ENCODE measurements at regions not wholly inside any gene's neighbourhood (a gene's known extent, or its start where the extent isn't known, plus 50 kb on each side); places are given as distances from the start of the nearest gene placed in this dataset.

DNA sequence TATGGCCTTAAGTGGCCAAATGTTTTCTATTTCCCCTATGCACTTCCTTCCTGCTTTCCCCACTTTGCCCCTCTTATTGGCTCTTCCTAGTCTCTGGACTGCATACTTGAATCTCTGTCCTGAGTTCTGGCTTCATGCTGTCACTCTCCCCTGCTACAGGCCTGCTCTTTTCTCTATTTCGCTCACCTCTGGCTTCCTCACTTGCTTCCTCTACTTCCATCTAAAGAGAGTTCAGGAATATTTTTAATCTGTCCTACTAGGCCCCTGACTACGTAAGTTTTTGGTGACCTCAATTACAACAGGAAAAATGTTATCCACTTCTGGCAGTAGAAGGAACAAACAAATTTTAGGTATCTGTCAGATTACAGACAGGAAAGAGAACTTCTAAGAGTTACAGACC is 65.7 kb upstream of the WDR17 start:
- H3K79me2 ChIP-seq (ENCODE audit: insufficient read depth, low read length), result no peaks in the 10 kb centered on the region

DNA sequence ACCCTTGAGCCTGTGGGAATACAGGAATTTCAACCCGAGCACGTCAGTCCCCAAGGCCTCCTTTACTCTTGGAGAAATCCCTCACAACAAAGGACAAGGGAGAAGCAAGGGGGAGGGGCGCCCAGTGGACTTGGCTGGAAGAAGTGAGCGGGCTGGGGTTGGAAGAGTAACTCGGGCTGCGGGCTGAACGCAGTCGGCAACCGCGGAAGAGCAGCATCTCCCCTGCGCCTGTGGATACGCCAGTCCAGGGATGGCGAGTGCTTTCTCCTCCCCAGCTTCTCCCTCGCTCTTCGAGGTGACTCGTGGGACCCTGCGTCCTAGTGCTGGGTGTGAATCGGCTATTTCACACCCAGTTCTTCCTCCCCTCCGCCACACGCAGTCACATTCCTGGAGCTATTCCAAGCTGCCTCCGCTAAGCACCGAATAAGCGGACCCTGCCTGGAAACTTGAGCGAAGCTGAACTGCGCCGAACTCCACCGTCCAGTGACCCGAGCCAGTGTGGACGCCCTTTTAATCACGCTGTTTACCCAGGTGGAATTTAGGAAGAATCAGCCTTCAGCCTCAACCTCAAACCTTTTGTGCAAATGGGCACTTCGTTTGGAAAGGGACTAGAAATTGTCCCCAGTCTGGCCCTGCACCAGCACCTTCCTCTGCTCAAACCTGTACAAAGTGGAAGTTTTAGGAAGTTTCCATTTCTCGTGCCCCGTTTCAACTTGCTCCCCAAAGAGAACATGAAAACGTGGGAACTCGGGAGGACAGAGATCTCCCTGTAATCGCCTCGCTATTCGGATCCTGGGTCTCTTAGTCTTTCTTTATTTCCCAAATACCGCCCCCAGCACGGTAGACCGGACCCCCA is 64.3 kb upstream of the WDR17 start:
- Histone ChIP-seq H3K4me1 (ENCODE audit: insufficient read depth, low read length) (no peaks in the 10 kb centered on the region), H2AFZ (ENCODE audit: low read depth, low read length) (no peak overlapping the region), H3K9ac (ENCODE audit: low read depth, low read length) (no peak overlapping the region), H3K4me3 (ENCODE audit: low read depth in 1 of 2, low read length in 2 of 2) (no peak overlapping the region), H3K27me3 (ENCODE audit: insufficient read depth, low read length, poor library complexity) (no peaks in the 10 kb centered on the region), H3K27ac (ENCODE audit: low read length) (no peak overlapping the region), H3K4me2 (ENCODE audit: insufficient read depth, low read length) (no peak overlapping the region), H3K36me3 (ENCODE audit: insufficient read depth, low read length) (no peaks in the 10 kb centered on the region), H4K20me1 (ENCODE audit: insufficient read depth, low read length) (no peaks in the 10 kb centered on the region), H3K9me3 (ENCODE audit: insufficient read depth, low read length, severe bottlenecking) (no peaks in the 10 kb centered on the region), H3K79me2 (ENCODE audit: insufficient read depth, low read length) (no peaks in the 10 kb centered on the region)
- TF ChIP-seq, protein P1, sequence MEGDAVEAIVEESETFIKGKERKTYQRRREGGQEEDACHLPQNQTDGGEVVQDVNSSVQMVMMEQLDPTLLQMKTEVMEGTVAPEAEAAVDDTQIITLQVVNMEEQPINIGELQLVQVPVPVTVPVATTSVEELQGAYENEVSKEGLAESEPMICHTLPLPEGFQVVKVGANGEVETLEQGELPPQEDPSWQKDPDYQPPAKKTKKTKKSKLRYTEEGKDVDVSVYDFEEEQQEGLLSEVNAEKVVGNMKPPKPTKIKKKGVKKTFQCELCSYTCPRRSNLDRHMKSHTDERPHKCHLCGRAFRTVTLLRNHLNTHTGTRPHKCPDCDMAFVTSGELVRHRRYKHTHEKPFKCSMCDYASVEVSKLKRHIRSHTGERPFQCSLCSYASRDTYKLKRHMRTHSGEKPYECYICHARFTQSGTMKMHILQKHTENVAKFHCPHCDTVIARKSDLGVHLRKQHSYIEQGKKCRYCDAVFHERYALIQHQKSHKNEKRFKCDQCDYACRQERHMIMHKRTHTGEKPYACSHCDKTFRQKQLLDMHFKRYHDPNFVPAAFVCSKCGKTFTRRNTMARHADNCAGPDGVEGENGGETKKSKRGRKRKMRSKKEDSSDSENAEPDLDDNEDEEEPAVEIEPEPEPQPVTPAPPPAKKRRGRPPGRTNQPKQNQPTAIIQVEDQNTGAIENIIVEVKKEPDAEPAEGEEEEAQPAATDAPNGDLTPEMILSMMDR (IDR thresholded peaks at IDR 0.05; ENCODE audit: borderline replicate concordance, extremely low read depth, low read length, poor library complexity, severe bottlenecking), result no peak
- no peak for TF ChIP-seq EZH2 (IDR thresholded peaks at IDR 0.05; ENCODE audit: borderline replicate concordance, low read depth, low read length, severe bottlenecking)
- DNase-seq, result no peak
- no peak for ATAC-seq (ENCODE audit: insufficient read depth, low read depth)

More for the DNA sequence above, 65.7 kb upstream of the WDR17 start:
- no peaks in the 10 kb centered on the region for H3K36me3 ChIP-seq (ENCODE audit: insufficient read depth, low read length)
- no peak overlapping the region for H3K27ac ChIP-seq (ENCODE audit: low read length)
- ATAC-seq (ENCODE audit: insufficient read depth, low read depth), result no peak
- H3K9me3 ChIP-seq (ENCODE audit: insufficient read depth, low read length, severe bottlenecking), result no peaks in the 10 kb centered on the region
- TF ChIP-seq, protein P1 (IDR thresholded peaks at IDR 0.05; ENCODE audit: borderline replicate concordance, extremely low read depth, low read length, poor library complexity, severe bottlenecking), result no peak
- TF ChIP-seq EZH2 (IDR thresholded peaks at IDR 0.05; ENCODE audit: borderline replicate concordance, low read depth, low read length, severe bottlenecking), result no peak
- H3K9ac ChIP-seq (ENCODE audit: low read depth, low read length), result no peak overlapping the region
- no peak for DNase-seq
- no peak overlapping the region for H3K4me2 ChIP-seq (ENCODE audit: insufficient read depth, low read length)
- H3K4me3 ChIP-seq (ENCODE audit: low read depth in 1 of 2, low read length in 2 of 2), result no peak overlapping the region
- H4K20me1 ChIP-seq (ENCODE audit: insufficient read depth, low read length), result no peaks in the 10 kb centered on the region
- H3K27me3 ChIP-seq (ENCODE audit: insufficient read depth, low read length, poor library complexity), result no peaks in the 10 kb centered on the region
- H2AFZ ChIP-seq (ENCODE audit: low read depth, low read length), result no peak overlapping the region
- H3K4me1 ChIP-seq (ENCODE audit: insufficient read depth, low read length), result no peaks in the 10 kb centered on the region

DNA sequence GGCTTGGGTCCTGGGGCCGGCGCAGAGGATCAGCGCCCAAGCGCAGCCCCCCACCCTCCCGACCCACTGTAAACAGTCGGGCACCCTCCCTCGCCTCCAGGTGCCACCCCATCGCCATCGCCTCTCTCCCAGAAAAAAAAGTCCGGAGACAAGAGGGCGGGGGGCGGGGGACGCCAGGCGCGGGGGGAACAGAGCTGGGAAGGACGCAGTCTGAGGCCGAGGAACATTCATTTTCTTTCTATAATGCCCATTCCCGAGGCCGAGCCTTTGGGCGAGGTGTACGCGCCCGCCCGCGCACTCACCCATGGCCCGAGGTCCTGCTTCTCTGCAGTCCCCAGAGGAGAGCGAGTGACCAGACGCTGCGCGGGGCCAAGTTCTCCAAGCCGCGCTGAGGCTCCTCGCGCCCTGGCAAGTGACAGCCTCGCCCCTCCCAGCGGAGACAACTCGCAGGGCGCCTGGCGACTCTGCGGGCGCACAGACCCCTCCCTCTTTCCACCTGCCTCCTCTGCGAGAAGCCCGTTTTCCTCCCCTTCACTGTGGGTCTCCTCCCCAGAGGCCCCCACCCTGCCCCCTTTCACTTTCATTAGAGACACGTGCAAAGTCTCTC is 63.5 kb upstream of the WDR17 start:
- H3K9me3 ChIP-seq (ENCODE audit: insufficient read depth, low read length, severe bottlenecking), result no peaks in the 10 kb centered on the region
- no peak overlapping the region for H2AFZ ChIP-seq (ENCODE audit: low read depth, low read length)
- no peak for DNase-seq
- H3K27ac ChIP-seq (ENCODE audit: low read length), result no peak overlapping the region
- H3K4me3 ChIP-seq (ENCODE audit: low read depth in 1 of 2, low read length in 2 of 2), result no peak overlapping the region
- H4K20me1 ChIP-seq (ENCODE audit: insufficient read depth, low read length), result no peaks in the 10 kb centered on the region
- H3K4me2 ChIP-seq (ENCODE audit: insufficient read depth, low read length), result no peak overlapping the region
- H3K79me2 ChIP-seq (ENCODE audit: insufficient read depth, low read length), result no peaks in the 10 kb centered on the region
- H3K27me3 ChIP-seq (ENCODE audit: insufficient read depth, low read length, poor library complexity), result no peaks in the 10 kb centered on the region
- no peaks in the 10 kb centered on the region for H3K4me1 ChIP-seq (ENCODE audit: insufficient read depth, low read length)
- ATAC-seq (ENCODE audit: insufficient read depth, low read depth), result no peak
- H3K9ac ChIP-seq (ENCODE audit: low read depth, low read length), result no peak overlapping the region
- no peaks in the 10 kb centered on the region for H3K36me3 ChIP-seq (ENCODE audit: insufficient read depth, low read length)
- TF ChIP-seq, protein P1 (IDR thresholded peaks at IDR 0.05; ENCODE audit: borderline replicate concordance, extremely low read depth, low read length, poor library complexity, severe bottlenecking), result no peak
- TF ChIP-seq EZH2 (IDR thresholded peaks at IDR 0.05; ENCODE audit: borderline replicate concordance, low read depth, low read length, severe bottlenecking), result no peak

Data from DND-41 (cell line).